ENCODE measurements at regions not wholly inside any gene's neighbourhood (a gene's known extent, or its start where the extent isn't known, plus 50 kb on each side); places are given as distances from the start of the nearest gene placed in this dataset.
"Not testable (repeated sequence)": the region's sequence is repeated elsewhere in the genome, so short reads cannot be mapped to it uniquely, and the experiment has no call there.

DNA sequence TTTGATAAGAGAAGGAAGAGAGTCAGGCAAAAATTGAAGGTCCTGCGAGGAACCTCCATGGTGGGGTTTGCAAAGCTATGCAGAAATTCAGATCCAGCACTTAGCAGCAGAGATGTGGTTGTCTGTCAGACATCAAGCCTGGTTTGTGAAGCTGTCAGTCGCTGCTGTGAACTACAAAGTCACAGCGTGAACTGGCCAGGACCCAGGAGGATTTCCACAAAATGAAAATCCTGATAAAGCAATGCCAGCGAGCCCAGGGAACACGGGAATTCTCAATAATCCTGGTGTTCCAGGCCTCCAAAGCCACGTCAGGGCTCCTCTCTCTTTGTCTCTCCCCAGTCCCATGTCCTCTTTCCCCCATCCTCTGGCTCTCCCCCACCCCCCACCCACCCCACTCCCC, 296.9 kb upstream of the GADL1 start:
- H3K4me1 Mint-ChIP-seq, result no peaks in the 10 kb centered on the region
- no peaks in the 10 kb centered on the region for H3K36me3 Mint-ChIP-seq (ENCODE audit: low read depth)
- ChIA-PET CTCF (no interaction called here), POLR2A (no interaction called here)
- no peak for DNase-seq
- no peaks in the 10 kb centered on the region for H3K27me3 Mint-ChIP-seq
- H3K4me3 Mint-ChIP-seq, result no peak overlapping the region
- no peak overlapping the region for H3K27ac Mint-ChIP-seq
- peaks cover 5% of the 10 kb centered on the region for H3K9me3 Mint-ChIP-seq

DNA sequence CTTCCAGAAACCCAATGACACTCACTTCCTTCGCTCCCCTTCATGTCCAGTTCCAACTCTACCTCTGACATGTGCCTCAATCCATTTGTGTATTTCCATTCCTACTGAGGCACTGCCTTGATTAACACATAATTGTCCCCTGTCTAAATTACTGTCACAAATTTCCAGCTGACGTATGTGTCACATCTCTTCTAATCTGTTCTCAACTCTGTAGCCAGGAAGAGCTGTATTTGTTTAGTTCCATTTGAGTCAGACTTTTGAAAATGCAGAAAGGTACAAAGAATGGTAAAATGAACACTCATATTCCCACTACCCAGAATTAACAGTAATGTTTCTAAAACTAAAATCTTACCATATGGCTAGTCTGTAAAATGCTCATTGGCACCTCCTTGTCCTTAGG, 299.0 kb upstream of the GADL1 start:
- POLR2A ChIA-PET, result no interaction called here
- Mint-ChIP-seq H3K36me3 (ENCODE audit: low read depth) (no peaks in the 10 kb centered on the region), H3K27me3 (no peaks in the 10 kb centered on the region)

DNA sequence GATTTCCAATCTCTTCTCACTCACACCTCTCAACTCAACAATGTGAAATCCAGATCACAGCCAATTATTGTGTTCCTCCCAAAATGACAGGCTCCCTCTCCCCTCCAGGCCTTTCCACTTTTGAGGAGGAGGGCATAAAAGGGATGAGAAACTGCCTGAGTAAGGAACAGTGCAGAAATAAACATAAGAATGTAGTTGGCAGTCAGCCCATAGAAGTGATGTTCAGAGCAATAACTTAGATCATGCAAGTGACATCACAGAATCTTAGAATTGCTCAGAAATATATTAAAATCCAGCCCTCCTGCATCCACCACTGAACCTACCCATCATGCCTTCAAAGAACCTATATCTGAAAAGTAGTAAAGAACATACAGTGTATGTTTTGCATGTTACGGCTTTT, 299.4 kb upstream of the GADL1 start:
- Mint-ChIP-seq H3K4me1 (no peaks in the 10 kb centered on the region), H3K9me3 (peaks cover 5% of the 10 kb centered on the region), H3K27me3 (no peaks in the 10 kb centered on the region), H3K36me3 (ENCODE audit: low read depth) (no peaks in the 10 kb centered on the region), H3K27ac (no peak overlapping the region), H3K4me3 (no peak overlapping the region)
- ChIA-PET POLR2A (no interaction called here), CTCF (no interaction called here)
- DNase-seq, result no peak

More for the DNA sequence above, 299.0 kb upstream of the GADL1 start:
- no peak overlapping the region for H3K4me3 Mint-ChIP-seq
- no peak overlapping the region for H3K27ac Mint-ChIP-seq
- no peak for DNase-seq
- H3K9me3 Mint-ChIP-seq, result peaks cover 5% of the 10 kb centered on the region
- no peaks in the 10 kb centered on the region for H3K4me1 Mint-ChIP-seq
- CTCF ChIA-PET, result no interaction called here

- Mint-ChIP-seq H3K27me3 (no peaks in the 10 kb centered on the region), H3K4me1 (no peaks in the 10 kb centered on the region), H3K36me3 (ENCODE audit: low read depth) (peaks cover 2% of the 10 kb centered on the region), H3K4me3 (no peak overlapping the region), H3K27ac (no peak overlapping the region), H3K9me3 (peaks cover 9% of the 10 kb centered on the region)
- no peak for DNase-seq
- ChIA-PET POLR2A (no interaction called here), CTCF (interaction anchor here (1.2 kb wide), 1 partner anchor 10 kb away, joined by 4 read pairs; no protein-coding TSS in a partner anchor)
Observed at GRCh38 chr3:31196261-31196660, 301.8 kb upstream of the GADL1 start.

- no peaks in the 10 kb centered on the region for H3K27me3 Mint-ChIP-seq
- H3K27ac Mint-ChIP-seq, result no peak overlapping the region
- H3K36me3 Mint-ChIP-seq (ENCODE audit: low read depth), result peaks cover 2% of the 10 kb centered on the region
- peaks cover 11% of the 10 kb centered on the region for H3K9me3 Mint-ChIP-seq
- ChIA-PET CTCF (no interaction called here), POLR2A (no interaction called here)
- no peaks in the 10 kb centered on the region for H3K4me1 Mint-ChIP-seq
- no peak for DNase-seq
- H3K4me3 Mint-ChIP-seq, result no peak overlapping the region
Observed at GRCh38 chr3:31196881-31197364, 302.5 kb upstream of the GADL1 start.

DNA sequence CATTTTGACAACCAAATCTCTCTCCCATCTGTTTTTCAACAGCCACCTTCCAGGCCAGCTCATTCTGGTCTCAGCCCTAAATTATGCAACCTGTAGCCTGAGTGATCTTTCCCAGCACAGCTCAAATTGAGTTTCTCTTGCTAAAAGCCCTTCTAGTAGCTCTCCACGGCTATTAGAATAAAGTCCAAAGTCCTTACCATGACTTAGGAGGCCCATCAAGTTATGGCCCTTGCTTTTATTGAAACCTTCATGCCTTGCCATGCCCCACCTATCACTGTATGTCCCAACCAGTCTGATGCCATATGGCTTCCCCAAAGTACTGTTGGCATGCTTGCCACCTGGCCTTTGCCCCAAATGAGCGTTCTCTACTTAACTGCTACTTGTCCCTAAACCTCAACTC, 303.5 kb upstream of the GADL1 start:
- Mint-ChIP-seq H3K4me1 (no peaks in the 10 kb centered on the region), H3K36me3 (ENCODE audit: low read depth) (peaks cover 2% of the 10 kb centered on the region), H3K9me3 (peaks cover 11% of the 10 kb centered on the region), H3K27ac (no peak overlapping the region), H3K27me3 (no peaks in the 10 kb centered on the region), H3K4me3 (no peak overlapping the region)
- POLR2A ChIA-PET, result no interaction called here
- no peak for DNase-seq
- CTCF ChIA-PET, result interaction anchor here (1.2 kb wide), 1 partner anchor 14 kb away, joined by 5 read pairs; no protein-coding TSS in a partner anchor

DNA sequence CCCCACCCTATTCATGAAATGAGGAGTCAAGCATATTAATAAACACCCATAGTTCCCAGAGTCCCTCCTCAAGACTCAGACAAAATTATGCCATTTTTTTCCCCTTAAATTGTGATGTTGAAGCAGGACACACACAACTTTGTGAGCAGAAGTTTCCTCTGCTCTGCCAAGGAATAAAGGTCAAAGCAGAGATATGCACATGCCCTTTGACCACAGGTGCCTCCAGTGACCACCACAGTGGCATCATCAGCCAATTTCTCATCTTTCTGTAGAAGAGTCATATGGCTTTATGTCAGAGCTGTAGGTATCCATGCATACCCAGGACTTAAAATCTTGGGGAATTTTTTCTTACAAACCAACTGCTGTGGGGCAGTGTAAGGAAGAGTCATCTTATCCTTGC, 304.4 kb upstream of the GADL1 start:
- Mint-ChIP-seq H3K27me3 (no peaks in the 10 kb centered on the region), H3K27ac (no peak overlapping the region), H3K9me3 (peaks cover 10% of the 10 kb centered on the region), H3K36me3 (ENCODE audit: low read depth) (peaks cover 2% of the 10 kb centered on the region), H3K4me3 (no peak overlapping the region), H3K4me1 (no peaks in the 10 kb centered on the region)
- ChIA-PET CTCF (no interaction called here), POLR2A (no interaction called here)
- no peak for DNase-seq

GRCh38 chr3:31203960-31204795, 309.7 kb upstream of the GADL1 start:
- Mint-ChIP-seq H3K27me3 (no peaks in the 10 kb centered on the region), H3K4me3 (no peak overlapping the region), H3K36me3 (ENCODE audit: low read depth) (peaks cover 7% of the 10 kb centered on the region), H3K27ac (no peak overlapping the region), H3K4me1 (peaks cover under 1% of the 10 kb centered on the region), H3K9me3 (peaks cover 33% of the 10 kb centered on the region)
- ChIA-PET CTCF (interaction anchor here (0.6 to 1.2 kb wide), 2 partner anchors 22 to 722 kb away, joined by 3 to 4 read pairs; no protein-coding TSS in a partner anchor), POLR2A (no interaction called here)
- DNase-seq, result no peak

DNA sequence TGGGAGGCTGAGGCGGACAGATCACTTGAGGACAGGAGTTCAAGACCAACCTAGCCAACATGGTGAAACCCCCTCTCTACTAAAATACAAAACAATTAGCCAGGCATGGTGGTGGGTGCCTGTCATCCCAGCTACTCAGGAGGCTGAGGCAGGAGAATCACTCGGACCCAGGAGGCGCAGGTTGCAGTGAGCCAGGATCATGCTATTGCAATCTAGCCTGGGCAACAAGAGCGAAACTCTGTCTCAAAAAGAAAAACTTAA, 310.3 kb upstream of the GADL1 start:
- POLR2A ChIA-PET; H3K27me3 Mint-ChIP-seq; DNase-seq; H3K36me3 Mint-ChIP-seq (ENCODE audit: low read depth); H3K4me1 Mint-ChIP-seq; H3K4me3 Mint-ChIP-seq; H3K27ac Mint-ChIP-seq: not testable (repeated sequence)
- CTCF ChIA-PET, result interaction anchor here (1.2 kb wide), 1 partner anchor 22 kb away, joined by 3 read pairs; no protein-coding TSS in a partner anchor
- H3K9me3 Mint-ChIP-seq, result peaks cover 38% of the 10 kb centered on the region

GRCh38 chr3:31210068-31210645, 315.7 kb upstream of the GADL1 start:
- H3K4me1 Mint-ChIP-seq, result peaks cover 52% of the 10 kb centered on the region
- CTCF ChIA-PET, result interaction anchor here (1.1 kb wide), 1 partner anchor 22 kb away, joined by 3 read pairs; no protein-coding TSS in a partner anchor
- no peak overlapping the region for H3K4me3 Mint-ChIP-seq
- POLR2A ChIA-PET, result no interaction called here
- H3K27me3 Mint-ChIP-seq, result no peaks in the 10 kb centered on the region
- H3K9me3 Mint-ChIP-seq, result peaks cover 29% of the 10 kb centered on the region
- peaks cover 16% of the 10 kb centered on the region for H3K36me3 Mint-ChIP-seq (ENCODE audit: low read depth)
- DNase-seq, result no peak
- no peak overlapping the region for H3K27ac Mint-ChIP-seq

GRCh38 chr3:31213869-31214486, 318.7 kb upstream of the STT3B start:
- Mint-ChIP-seq H3K36me3 (ENCODE audit: low read depth) (peaks cover 16% of the 10 kb centered on the region), H3K9me3 (peaks cover 18% of the 10 kb centered on the region), H3K4me1 (peaks cover 87% of the 10 kb centered on the region), H3K27me3 (no peaks in the 10 kb centered on the region), H3K4me3 (peak overlapping the region; percentile 52), H3K27ac (peak overlapping the region; percentile 81)
- ChIA-PET CTCF (interaction anchor here (1.0 to 1.2 kb wide), 2 partner anchors 12 to 37 kb away, joined by 3 to 5 read pairs; no protein-coding TSS in a partner anchor), POLR2A (interaction anchor here (1.0 kb wide), 1 partner anchor 13 kb away, joined by 5 read pairs; no protein-coding TSS in a partner anchor)
- DNase-seq, result peak; percentile 79

GRCh38 chr3:31218082-31218481, 314.6 kb upstream of the STT3B start:
- Mint-ChIP-seq H3K9me3 (peaks cover 14% of the 10 kb centered on the region), H3K4me1 (peaks cover 88% of the 10 kb centered on the region), H3K36me3 (ENCODE audit: low read depth) (peaks cover 21% of the 10 kb centered on the region), H3K4me3 (no peak overlapping the region), H3K27ac (no peak overlapping the region), H3K27me3 (no peaks in the 10 kb centered on the region)
- ChIA-PET POLR2A (no interaction called here), CTCF (interaction anchor here (0.8 to 1.8 kb wide), 2 partner anchors 8 to 9 kb away, joined by 3 to 6 read pairs; no protein-coding TSS in a partner anchor)
- no peak for DNase-seq

Measured in activated CD4-positive, alpha-beta T cell treated with anti-CD3 and anti-CD28 coated beads, Interleukin-2, amount 10 ng/mL, durations not matched to agents 7 days and 5 days (primary cell).